Endometrium (tissue), 2 donors: ENCODE measurements at regions not wholly inside any gene's neighbourhood (a gene's known extent, or its start where the extent isn't known, plus 50 kb on each side); places are given as distances from the start of the nearest gene placed in this dataset.

ENCODE experiments used
- FAIRE-seq: peaks from 2 replicates; lab custom pipeline; 2012; peaks lifted over from hg19 to GRCh38; lab: Jason Lieb, UNC
- donor health status: control.
- donor health status: control.

DNA sequence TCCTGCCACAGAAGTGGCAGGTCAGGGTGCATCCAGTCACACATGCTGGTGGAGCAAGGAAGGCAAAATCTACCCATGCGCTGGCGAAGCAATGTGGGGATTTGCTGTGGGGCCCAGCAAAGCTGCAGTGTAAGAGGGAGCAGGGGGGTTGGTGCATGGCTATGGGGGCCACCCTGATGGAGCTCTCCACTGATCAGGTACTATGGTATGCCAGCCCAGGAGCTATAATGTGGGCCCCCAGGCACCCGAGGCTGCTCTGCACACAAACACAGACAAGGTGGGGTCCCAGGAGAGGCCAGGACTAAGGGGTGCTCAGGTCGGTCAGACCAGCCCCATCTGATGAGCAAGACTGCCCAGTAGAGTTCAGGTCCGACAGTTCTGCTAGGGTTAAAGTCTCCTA is 213.5 kb downstream of the ZC3H11B start:
- FAIRE-seq, result no peak

- no peak for FAIRE-seq
Observed at GRCh38 chr1:219398815-219399396, 214.0 kb downstream of the ZC3H11B start.

- no peak for FAIRE-seq
Observed at GRCh38 chr1:219397511-219397910, 215.4 kb downstream of the ZC3H11B start.

DNA sequence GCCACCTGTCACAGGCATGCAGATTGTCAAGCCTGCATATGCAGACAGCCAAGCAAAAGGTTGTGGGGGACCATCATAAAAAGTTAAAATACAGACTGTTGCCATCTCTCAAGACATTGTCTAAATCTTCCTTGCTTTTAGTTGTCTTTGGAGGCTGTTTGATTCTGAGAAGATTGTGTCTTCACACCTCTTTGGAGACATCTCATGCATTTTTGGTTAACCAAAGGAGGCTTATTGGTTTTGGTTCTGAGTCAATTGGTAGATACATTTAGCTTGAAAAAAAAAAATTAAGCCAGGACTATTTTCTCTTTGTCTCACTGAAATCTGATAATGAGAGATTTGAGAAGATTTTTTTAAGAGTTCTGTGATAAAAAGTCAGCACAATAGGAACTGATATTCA is 217.6 kb downstream of the LYPLAL1 start:
- no peak for FAIRE-seq

- no peak for FAIRE-seq
Observed at GRCh38 chr1:219387211-219387610, 213.5 kb downstream of the LYPLAL1 start.

DNA sequence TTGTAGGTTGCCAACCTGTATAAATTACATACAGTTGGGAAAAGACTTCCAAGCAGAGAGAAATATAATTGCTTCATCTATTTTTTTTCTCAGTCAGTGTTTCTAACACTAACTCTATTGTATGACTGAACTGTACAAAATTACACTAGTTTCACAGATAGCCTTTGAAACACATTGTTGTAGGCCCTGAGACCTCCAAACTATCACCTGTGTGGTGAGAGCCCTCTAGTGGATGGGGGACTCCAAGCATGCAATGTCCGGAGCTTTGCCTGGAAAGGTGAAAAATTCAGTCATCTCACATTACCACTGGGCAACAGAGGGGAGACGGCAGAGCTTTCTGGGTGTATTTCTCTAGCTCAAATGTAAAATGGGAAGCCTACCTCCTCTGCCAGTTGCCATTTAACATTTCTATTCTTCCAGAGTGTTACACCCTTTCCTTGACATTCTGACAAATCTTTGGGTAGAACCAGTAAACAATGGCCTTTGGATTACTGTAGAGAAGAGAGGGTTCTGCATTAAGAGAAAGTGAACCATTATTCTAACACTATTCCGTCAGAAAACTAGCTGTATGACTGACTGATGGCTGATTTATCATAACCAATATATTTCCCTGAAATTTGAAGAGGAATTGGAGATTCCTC is 212.2 kb downstream of the LYPLAL1 start:
- no peak for FAIRE-seq

GRCh38 chr1:219383281-219383680 is 209.6 kb downstream of the LYPLAL1 start:
- FAIRE-seq, result no peak

- FAIRE-seq, result no peak
Observed at GRCh38 chr1:219381396-219381795, 207.7 kb downstream of the LYPLAL1 start.

DNA sequence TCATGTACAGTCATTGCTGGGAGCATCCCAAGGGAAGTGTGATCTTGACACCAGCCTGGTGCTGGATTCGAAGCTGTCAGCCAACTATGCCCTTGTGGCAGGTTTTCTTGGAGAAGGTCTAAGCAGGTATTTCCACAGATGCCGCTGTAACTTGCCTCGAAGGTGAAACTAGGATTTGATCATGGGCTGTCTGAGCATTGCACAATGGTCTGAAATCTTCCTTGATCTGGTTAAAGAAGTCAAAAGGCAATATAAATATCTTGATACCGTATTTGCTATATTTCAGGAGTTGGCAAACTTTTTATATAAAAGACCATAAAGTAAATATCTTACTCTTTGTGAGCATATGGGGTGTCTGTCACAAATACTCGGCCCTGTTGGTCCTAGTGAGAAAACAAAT is 206.8 kb downstream of the LYPLAL1 start:
- no peak for FAIRE-seq

GRCh38 chr1:219379691-219380090 is 206.0 kb downstream of the LYPLAL1 start:
- FAIRE-seq, result no peak

DNA sequence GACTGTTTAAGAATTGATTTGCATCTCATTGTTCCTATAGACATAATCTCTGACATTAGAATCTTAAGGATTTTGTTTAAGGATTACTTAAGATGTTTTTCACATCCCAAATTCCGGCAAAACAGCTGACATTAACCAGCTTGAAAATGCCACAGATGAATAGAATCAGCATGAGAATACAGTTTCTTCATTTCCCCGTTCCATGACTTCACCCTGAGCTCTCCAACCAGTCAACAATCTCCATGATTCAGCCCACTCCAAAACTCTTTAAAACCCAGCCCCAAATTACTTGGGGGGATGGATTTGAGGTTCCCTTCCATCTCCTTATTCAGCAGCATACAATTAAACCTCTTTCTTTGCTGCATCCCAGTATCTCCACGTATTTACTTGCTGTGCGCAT is 201.0 kb downstream of the LYPLAL1 start:
- FAIRE-seq, result no peak

GRCh38 chr1:219374046-219374566 is 200.4 kb downstream of the LYPLAL1 start:
- FAIRE-seq, result no peak

DNA sequence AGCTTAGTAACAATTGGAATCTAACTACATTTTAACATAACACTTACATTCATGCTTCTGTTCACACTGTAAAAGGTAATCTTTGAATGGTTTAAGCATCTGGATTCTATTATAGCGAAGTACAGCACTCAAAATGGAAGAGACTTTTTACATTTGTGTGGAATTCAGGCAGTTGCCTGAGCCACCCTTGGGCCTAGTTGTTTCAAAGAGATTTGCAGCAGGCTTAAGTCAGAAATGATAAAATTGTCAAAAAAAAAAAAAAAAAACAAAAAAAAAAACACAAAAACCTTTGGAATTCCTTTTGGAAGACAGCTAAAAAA is 199.9 kb downstream of the LYPLAL1 start:
- FAIRE-seq, result no peak

GRCh38 chr1:219372916-219373615 is 199.4 kb downstream of the LYPLAL1 start:
- FAIRE-seq, result no peak

- no peak for FAIRE-seq
Observed at GRCh38 chr1:219371471-219371870, 197.8 kb downstream of the LYPLAL1 start.

DNA sequence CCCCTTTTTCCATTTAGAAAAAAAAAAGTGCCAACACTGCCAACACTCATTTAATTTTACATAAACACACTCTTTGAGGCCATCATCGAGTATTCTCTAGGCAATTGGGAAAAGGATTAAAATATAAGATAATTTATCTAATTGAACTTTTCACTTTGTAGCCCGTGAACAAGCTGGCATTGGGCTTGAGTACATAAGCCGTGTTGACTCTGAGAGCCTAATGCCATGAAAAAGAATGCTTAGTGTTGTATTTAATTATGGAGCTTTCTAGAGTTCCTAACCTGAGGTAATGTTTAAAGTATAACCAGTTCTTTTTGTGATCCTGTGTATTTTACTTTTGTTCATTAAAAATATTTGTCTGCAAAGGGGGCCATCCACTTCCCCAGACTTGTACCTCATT is 193.8 kb downstream of the LYPLAL1 start:
- FAIRE-seq, result no peak

GRCh38 chr1:219365451-219365850 is 191.8 kb downstream of the LYPLAL1 start:
- FAIRE-seq, result no peak

- no peak for FAIRE-seq
Observed at GRCh38 chr1:219362702-219363101, 189.0 kb downstream of the LYPLAL1 start.

DNA sequence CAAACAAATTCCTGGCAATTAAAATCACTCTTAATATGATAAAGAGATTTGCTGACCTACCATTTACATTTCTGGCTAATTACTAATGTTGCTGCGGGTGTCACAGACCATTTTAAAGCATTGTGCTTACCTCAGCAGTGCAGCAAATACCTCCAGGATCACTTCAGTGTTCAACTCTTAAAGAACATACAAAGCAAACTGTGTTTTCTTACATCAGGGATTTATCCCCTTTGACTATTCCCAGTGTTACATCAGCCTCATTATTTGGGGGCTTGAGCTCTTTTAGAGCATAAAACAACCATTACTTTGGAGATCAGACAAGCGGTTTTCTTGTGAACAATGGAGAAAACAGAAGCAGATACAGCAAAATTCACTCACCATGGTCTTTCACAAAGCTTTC is 185.4 kb downstream of the LYPLAL1 start:
- no peak for FAIRE-seq

- no peak for FAIRE-seq
Observed at GRCh38 chr1:219358080-219358479, 184.4 kb downstream of the LYPLAL1 start.

- peak; percentile 60 for FAIRE-seq
Observed at GRCh38 chr1:219354962-219355361, 181.3 kb downstream of the LYPLAL1 start.

- no peak for FAIRE-seq
Observed at GRCh38 chr1:219352961-219353651, 179.4 kb downstream of the LYPLAL1 start.
